HFFc6 (cell line): ENCODE measurements at regions not wholly inside any gene's neighbourhood (a gene's known extent, or its start where the extent isn't known, plus 50 kb on each side); places are given as distances from the start of the nearest gene placed in this dataset.

Experiments used
- DNase-seq: peaks from one replicate; pipeline ENCODE4 v3.0.0-alpha.2; 2018
- H3K27ac Mint-ChIP-seq: 2 replicates; pipeline ENCODE4 v1.8.0; 2020; ENCODE audit warnings: mild to moderate bottlenecking, mixed read lengths
- H3K27me3 Mint-ChIP-seq: 2 replicates; pipeline ENCODE4 v1.8.0; 2021; ENCODE audit warnings: mild to moderate bottlenecking, moderate library complexity, mixed read lengths; ENCODE audit not compliant: insufficient read depth
- H3K36me3 Mint-ChIP-seq: 2 replicates; pipeline ENCODE4 v1.8.0; 2021; ENCODE audit warnings: low read depth, mixed read lengths
- H3K4me1 Mint-ChIP-seq: 2 replicates; pipeline ENCODE4 v1.8.0; 2020; ENCODE audit warnings: low read depth, mixed read lengths
- H3K4me3 Mint-ChIP-seq: 2 replicates; pipeline ENCODE4 v1.8.0; 2020; ENCODE audit warnings: mild to moderate bottlenecking, moderate library complexity, mixed read lengths
- H3K9me3 Mint-ChIP-seq: 2 replicates; pipeline ENCODE4 v1.8.0; 2020; ENCODE audit warnings: mild to moderate bottlenecking, mixed read lengths
- TF ChIP-seq, protein P1 (sequence below): fragments of 200-600 bp; sonication (generic); IDR thresholded peaks from 2 replicates; pipeline ENCODE4 v1.5.0; 2021; ENCODE audit warnings: antibody characterized with exemption, mild to moderate bottlenecking

DNA sequence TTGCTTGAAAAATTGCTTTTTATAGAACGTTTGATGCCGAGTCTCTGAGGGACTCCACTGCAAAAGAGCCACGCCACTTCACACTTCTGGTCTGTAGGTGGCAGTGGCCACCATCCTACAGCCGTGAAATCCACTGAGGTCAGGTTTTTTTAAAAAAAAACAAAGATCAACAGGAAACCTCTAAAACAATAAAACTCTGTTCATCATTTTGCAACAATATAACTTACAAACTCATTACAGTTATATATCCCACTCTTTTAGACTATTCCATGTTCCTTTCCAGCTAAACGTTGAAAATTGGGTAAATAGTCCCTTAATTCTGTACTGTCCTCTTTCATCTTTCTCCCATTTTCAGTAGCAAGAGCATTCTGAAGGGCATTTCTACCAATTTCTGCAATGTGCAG lies 64.6 kb upstream of the FMN2 start:
- Mint-ChIP-seq H3K27ac (no peak overlapping the region), H3K27me3 (no peaks in the 10 kb centered on the region; the same call in 1 of the 2 replicates), H3K4me3 (peak overlapping the region; percentile 34; the same call in 1 of the 2 replicates), H3K36me3 (no peaks in the 10 kb centered on the region), H3K4me1 (peaks cover 45% of the 10 kb centered on the region), H3K9me3 (no peaks in the 10 kb centered on the region)
- peak; percentile 64 for DNase-seq
- TF ChIP-seq, protein P1, sequence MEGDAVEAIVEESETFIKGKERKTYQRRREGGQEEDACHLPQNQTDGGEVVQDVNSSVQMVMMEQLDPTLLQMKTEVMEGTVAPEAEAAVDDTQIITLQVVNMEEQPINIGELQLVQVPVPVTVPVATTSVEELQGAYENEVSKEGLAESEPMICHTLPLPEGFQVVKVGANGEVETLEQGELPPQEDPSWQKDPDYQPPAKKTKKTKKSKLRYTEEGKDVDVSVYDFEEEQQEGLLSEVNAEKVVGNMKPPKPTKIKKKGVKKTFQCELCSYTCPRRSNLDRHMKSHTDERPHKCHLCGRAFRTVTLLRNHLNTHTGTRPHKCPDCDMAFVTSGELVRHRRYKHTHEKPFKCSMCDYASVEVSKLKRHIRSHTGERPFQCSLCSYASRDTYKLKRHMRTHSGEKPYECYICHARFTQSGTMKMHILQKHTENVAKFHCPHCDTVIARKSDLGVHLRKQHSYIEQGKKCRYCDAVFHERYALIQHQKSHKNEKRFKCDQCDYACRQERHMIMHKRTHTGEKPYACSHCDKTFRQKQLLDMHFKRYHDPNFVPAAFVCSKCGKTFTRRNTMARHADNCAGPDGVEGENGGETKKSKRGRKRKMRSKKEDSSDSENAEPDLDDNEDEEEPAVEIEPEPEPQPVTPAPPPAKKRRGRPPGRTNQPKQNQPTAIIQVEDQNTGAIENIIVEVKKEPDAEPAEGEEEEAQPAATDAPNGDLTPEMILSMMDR = peak; percentile 96

DNA sequence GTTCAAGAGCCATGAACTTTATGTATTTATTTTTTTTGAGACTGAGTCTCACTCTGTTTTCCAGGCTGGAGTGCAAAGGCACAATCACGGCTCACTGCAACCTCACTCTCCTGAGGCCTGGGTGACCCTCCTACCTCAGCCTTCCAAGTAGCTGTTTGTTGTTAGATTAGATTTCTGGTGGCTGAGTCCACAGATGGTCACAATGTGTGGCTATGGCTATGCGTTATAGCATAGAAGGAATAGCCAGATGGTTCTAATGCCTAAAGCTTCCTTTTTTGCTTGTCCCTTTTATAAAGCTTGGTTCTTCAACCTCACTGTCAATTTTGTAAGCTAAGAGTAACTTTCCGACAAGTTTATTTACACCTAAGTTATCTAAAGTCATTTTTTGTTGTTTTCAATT lies 62.3 kb upstream of the FMN2 start:
- H3K36me3 Mint-ChIP-seq = peaks cover 5% of the 10 kb centered on the region; the same call in 1 of the 2 replicates
- no peaks in the 10 kb centered on the region for H3K27me3 Mint-ChIP-seq
- DNase-seq = peak; percentile 15
- H3K27ac Mint-ChIP-seq = peak overlapping the region; percentile 82
- no peaks in the 10 kb centered on the region for H3K9me3 Mint-ChIP-seq
- H3K4me1 Mint-ChIP-seq = peaks cover 68% of the 10 kb centered on the region
- TF ChIP-seq, protein P1 = no peak
- H3K4me3 Mint-ChIP-seq = peak overlapping the region; percentile 77

DNA sequence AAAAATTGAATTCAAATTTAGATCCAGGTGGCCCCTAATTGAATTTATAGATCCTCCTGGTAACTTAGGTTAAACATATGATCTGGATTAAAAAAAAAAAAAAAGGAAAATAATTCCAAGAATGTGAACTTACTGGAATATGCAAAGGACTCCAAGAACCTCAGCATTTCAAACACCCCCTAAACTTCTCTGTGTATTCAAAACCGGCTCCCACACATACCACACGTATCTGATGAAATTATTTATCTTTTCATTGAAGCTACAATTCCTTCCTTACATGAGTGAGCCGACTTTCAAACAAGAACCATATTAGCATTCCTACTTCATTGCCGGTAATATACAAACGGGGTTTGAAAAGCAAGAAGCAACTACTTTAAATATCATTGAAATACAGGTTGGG lies 61.4 kb upstream of the FMN2 start:
- DNase-seq = peak; percentile 18
- Mint-ChIP-seq H3K27me3 (no peaks in the 10 kb centered on the region), H3K36me3 (peaks cover 5% of the 10 kb centered on the region; the same call in 1 of the 2 replicates), H3K9me3 (no peaks in the 10 kb centered on the region), H3K4me3 (peak overlapping the region; percentile 77), H3K4me1 (peaks cover 68% of the 10 kb centered on the region), H3K27ac (peak overlapping the region; percentile 82)
- TF ChIP-seq, protein P1 = no peak

DNA sequence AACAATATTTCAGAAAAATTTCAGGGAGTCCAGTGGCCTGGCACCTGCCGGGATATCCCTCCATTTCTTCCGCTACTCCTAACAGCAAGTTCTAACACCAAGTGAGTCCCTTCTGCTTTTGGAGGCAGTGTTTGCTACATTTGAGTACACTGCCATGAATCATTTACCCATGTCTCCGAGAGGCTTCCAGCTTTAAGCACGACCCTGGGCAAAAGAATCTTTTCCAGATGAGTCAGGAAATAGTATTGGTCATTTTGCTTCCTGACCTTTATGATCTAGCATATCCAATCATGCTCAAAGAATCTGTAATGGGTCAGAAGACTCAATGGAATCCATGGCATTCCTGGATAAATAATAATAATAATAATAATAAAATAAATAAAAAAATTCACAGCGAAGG lies 60.7 kb upstream of the FMN2 start:
- H3K4me3 Mint-ChIP-seq = no peak overlapping the region; the same call in 1 of the 2 replicates
- H3K4me1 Mint-ChIP-seq = peaks cover 68% of the 10 kb centered on the region
- TF ChIP-seq, protein P1 = no peak
- no peaks in the 10 kb centered on the region for H3K27me3 Mint-ChIP-seq
- peak overlapping the region; percentile 82 for H3K27ac Mint-ChIP-seq
- H3K36me3 Mint-ChIP-seq = peaks cover 5% of the 10 kb centered on the region; the same call in 1 of the 2 replicates
- H3K9me3 Mint-ChIP-seq = 0 out of 2 replicates have a peak, but pooled peaks cover under 1% of the 10 kb centered on the region
- peak; percentile 99 for DNase-seq

DNA sequence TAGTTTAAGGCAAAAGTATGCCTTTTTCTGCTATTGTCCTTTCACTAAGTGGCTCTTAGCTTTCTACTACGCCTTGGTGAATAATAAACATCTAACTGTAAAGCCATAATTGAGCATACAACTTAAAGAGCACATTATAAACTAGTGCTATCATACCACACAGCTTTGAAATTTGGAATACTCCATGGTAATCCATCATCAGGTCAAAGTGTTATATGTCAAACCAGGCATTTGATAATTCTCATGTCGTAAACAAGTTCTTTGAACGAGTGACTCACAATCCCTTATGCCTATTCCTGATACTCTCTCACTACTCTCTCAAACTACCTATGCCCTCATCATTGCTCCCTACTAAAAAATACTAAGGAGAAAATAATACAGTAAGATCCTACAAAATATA lies 60.3 kb upstream of the FMN2 start:
- Mint-ChIP-seq H3K4me3 (peak overlapping the region; percentile 68), H3K27me3 (no peaks in the 10 kb centered on the region), H3K4me1 (peaks cover 67% of the 10 kb centered on the region), H3K36me3 (peaks cover 8% of the 10 kb centered on the region), H3K27ac (peak overlapping the region; percentile 82), H3K9me3 (0 out of 2 replicates have a peak, but pooled peaks cover 4% of the 10 kb centered on the region)
- TF ChIP-seq, protein P1 = no peak
- peak; percentile 63 for DNase-seq
